ENCODE measurements at regions not wholly inside any gene's neighbourhood (a gene's known extent, or its start where the extent isn't known, plus 50 kb on each side); places are given as distances from the start of the nearest gene placed in this dataset.

- no peak for TF ChIP-seq CTCF (IDR thresholded peaks at IDR 0.05; ENCODE audit: unreplicated experiment)
- H3K27me3 Mint-ChIP-seq (ENCODE audit: low read depth), result no peaks in the 10 kb centered on the region
- no peaks in the 10 kb centered on the region for H3K9me3 Mint-ChIP-seq
- H3K36me3 Mint-ChIP-seq, result no peaks in the 10 kb centered on the region
- DNase-seq (ENCODE audit: low spot score in 2 of 2, unreplicated experiment in 2 of 2), result no peak
- H3K4me1 Mint-ChIP-seq, result peaks cover 15% of the 10 kb centered on the region
- no peak overlapping the region for H3K27ac Mint-ChIP-seq
- H3K4me3 Mint-ChIP-seq, result no peak overlapping the region
Observed at GRCh38 chr6:44036699-44037101, 90.6 kb downstream of the MRPL14 start.

DNA sequence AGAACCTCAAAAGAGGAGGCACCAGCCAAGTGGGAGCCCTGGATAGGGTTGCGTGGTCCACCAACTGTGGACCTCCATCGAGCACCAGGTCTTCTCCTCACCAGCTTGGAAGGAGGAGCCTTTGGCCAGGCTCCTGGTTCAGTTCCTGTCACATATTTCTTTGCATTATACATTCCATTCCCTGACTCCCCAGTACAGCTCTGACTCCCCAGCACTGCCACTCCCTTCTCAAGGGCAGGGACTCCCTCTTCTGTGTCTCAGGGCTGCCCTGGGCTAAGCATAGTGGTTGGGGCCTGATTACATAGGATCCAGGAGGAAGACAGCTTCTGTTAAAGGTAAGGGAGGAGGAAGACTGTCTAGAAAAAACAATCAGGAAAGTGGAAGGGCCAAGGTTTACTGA lies 91.1 kb downstream of the MRPL14 start:
- no peak for DNase-seq (ENCODE audit: low spot score in 2 of 2, unreplicated experiment in 2 of 2)
- H3K36me3 Mint-ChIP-seq, result no peaks in the 10 kb centered on the region
- H3K27me3 Mint-ChIP-seq (ENCODE audit: low read depth), result no peaks in the 10 kb centered on the region
- H3K27ac Mint-ChIP-seq, result no peak overlapping the region
- TF ChIP-seq CTCF (IDR thresholded peaks at IDR 0.05; ENCODE audit: unreplicated experiment), result no peak
- H3K4me3 Mint-ChIP-seq, result no peak overlapping the region
- no peaks in the 10 kb centered on the region for H3K9me3 Mint-ChIP-seq
- H3K4me1 Mint-ChIP-seq, result peaks cover 12% of the 10 kb centered on the region

DNA sequence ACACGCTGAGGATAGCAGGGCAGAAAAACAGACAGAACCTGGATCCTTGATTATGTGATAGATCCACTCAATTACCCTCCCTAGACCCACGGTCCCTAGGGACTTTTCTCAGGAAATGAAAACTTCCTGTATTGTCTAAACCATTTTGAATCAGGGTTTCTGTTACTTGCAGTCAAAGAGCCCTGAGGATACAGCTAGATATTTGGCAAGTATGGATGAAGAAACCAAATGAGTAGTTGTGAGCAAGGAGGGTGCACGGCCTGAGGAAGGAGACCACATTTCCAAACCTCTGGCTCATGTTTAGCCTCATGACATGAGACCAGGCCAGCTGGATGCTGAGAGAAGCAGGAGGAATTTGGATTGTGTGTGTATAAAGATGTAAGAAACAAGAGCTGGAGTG lies 91.6 kb downstream of the MRPL14 start:
- H3K27ac Mint-ChIP-seq, result no peak overlapping the region
- H3K9me3 Mint-ChIP-seq, result no peaks in the 10 kb centered on the region
- no peak for TF ChIP-seq CTCF (IDR thresholded peaks at IDR 0.05; ENCODE audit: unreplicated experiment)

DNA sequence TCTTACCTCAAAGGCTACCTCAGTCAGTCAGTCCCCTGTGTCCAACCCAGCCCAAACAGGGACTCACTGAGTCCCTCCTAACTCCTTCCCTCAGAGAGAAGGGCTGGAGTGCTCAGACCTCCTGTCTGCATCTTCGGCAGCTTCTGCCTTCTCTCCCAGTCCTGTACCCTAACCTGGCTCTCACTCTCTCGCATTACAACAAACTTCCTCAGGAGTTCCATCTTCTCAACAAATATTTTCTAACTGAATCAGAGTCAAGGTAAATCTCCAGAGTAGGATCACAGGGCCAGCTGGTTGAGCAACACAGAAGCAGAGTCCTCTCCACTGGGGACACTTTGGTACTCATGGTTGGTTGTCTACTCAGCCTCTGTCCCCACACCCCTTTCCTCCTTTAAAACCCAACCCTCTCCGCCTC lies 92.3 kb downstream of the MRPL14 start:
- H3K36me3 Mint-ChIP-seq, result no peaks in the 10 kb centered on the region
- H3K27ac Mint-ChIP-seq, result no peak overlapping the region
- H3K4me3 Mint-ChIP-seq, result no peak overlapping the region
- no peak for DNase-seq (ENCODE audit: low spot score in 2 of 2, unreplicated experiment in 2 of 2)
- H3K27me3 Mint-ChIP-seq (ENCODE audit: low read depth), result no peaks in the 10 kb centered on the region
- TF ChIP-seq CTCF (IDR thresholded peaks at IDR 0.05; ENCODE audit: unreplicated experiment), result no peak
- no peaks in the 10 kb centered on the region for H3K9me3 Mint-ChIP-seq
- H3K4me1 Mint-ChIP-seq, result peaks cover 7% of the 10 kb centered on the region

More for the DNA sequence above, 91.6 kb downstream of the MRPL14 start:
- no peaks in the 10 kb centered on the region for H3K27me3 Mint-ChIP-seq (ENCODE audit: low read depth)
- DNase-seq (ENCODE audit: low spot score in 2 of 2, unreplicated experiment in 2 of 2), result no peak
- H3K4me1 Mint-ChIP-seq, result peaks cover 12% of the 10 kb centered on the region
- no peaks in the 10 kb centered on the region for H3K36me3 Mint-ChIP-seq
- no peak overlapping the region for H3K4me3 Mint-ChIP-seq

GRCh38 chr6:44034391-44034861 lies 92.8 kb downstream of the MRPL14 start:
- no peaks in the 10 kb centered on the region for H3K36me3 Mint-ChIP-seq
- no peak for TF ChIP-seq CTCF (IDR thresholded peaks at IDR 0.05; ENCODE audit: unreplicated experiment)
- no peak overlapping the region for H3K27ac Mint-ChIP-seq
- H3K4me1 Mint-ChIP-seq, result peaks cover 6% of the 10 kb centered on the region
- no peak overlapping the region for H3K4me3 Mint-ChIP-seq
- H3K9me3 Mint-ChIP-seq, result no peaks in the 10 kb centered on the region
- DNase-seq (ENCODE audit: low spot score in 2 of 2, unreplicated experiment in 2 of 2), result no peak
- no peaks in the 10 kb centered on the region for H3K27me3 Mint-ChIP-seq (ENCODE audit: low read depth)
